Cardiac muscle cell (in vitro differentiated cells and primary cell): ENCODE measurements at regions not wholly inside any gene's neighbourhood (a gene's known extent, or its start where the extent isn't known, plus 50 kb on each side); places are given as distances from the start of the nearest gene placed in this dataset.

Source experiments
- DNase-seq, 2 donors: peaks; one replicate each; pipeline versions ENCODE4 v3.0.0 to v3.0.0-alpha.2; 2010 to 2017; ENCODE audit warnings: low read depth in 1 of 2, low spot score in 1 of 2
- H3K27ac ChIP-seq: fragments of 200-600 bp; sonication (generic); 2 replicates; pipeline ENCODE4 v1.5.1; 2016
- H3K27me3 ChIP-seq: fragments of 200-600 bp; sonication (generic); 2 replicates; pipeline ENCODE4 v1.6.0; 2016; ENCODE audit warnings: control low read depth
- H3K36me3 ChIP-seq: fragments of 200-600 bp; sonication (generic); 2 replicates; pipeline ENCODE4 v1.5.1; 2016; ENCODE audit warnings: control low read depth
- H3K4me1 ChIP-seq: fragments of 200-600 bp; sonication (generic); 2 replicates; pipeline ENCODE4 v1.8.1; 2017; ENCODE audit warnings: low read depth, mild to moderate bottlenecking, mixed run types
- H3K4me3 ChIP-seq: fragments of 200-600 bp; sonication (generic); 2 replicates; pipeline ENCODE4 v1.5.1; 2016; ENCODE audit warnings: mild to moderate bottlenecking
- H3K9me3 ChIP-seq: fragments of 200-600 bp; sonication (generic); 2 replicates; pipeline ENCODE4 v1.5.1; 2017; ENCODE audit warnings: low read depth, mild to moderate bottlenecking, control low read depth
- CTCF ChIP-seq: IDR thresholded peaks from 2 replicates; pipeline ENCODE4 v1.5.1; 2012; ENCODE audit warnings: low read depth, mild to moderate bottlenecking, low read length

- Histone ChIP-seq H3K4me3 (no peak overlapping the region), H3K27me3 (no peaks in the 10 kb centered on the region), H3K4me1 (no peaks in the 10 kb centered on the region), H3K9me3 (no peaks in the 10 kb centered on the region), H3K27ac (no peak overlapping the region), H3K36me3 (no peaks in the 10 kb centered on the region)
- DNase-seq = peak in 1 of 2 donors; percentile 30
- TF ChIP-seq CTCF = no peak
Observed at GRCh38 chr1:191579019-191579418, 579.2 kb upstream of the RGS18 start.

DNA sequence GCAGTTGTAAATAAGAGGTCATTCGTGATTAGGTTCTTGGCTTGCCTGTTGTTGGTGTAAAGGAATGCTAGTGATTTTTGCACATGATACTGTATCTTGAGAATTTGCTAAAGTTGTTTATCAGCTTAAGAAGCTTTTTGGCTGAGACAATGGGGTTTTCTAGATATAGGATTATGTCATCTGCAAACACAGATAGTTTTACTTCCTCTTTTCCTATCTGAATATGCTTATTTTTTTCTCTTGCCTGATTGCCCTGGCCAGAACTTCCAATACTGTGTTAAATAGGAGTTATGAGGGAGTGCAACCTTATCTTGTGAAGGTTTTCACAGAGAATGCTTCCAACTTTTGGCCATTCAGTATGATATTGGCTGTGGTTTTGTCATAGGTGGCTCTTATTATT, 576.1 kb upstream of the RGS18 start:
- Histone ChIP-seq H3K4me3 (no peak overlapping the region), H3K9me3 (no peaks in the 10 kb centered on the region), H3K27me3 (no peaks in the 10 kb centered on the region), H3K4me1 (no peaks in the 10 kb centered on the region), H3K27ac (no peak overlapping the region), H3K36me3 (no peaks in the 10 kb centered on the region)
- TF ChIP-seq CTCF = no peak
- no peak for DNase-seq

- no peak for DNase-seq
- Histone ChIP-seq H3K4me1 (no peaks in the 10 kb centered on the region), H3K36me3 (no peaks in the 10 kb centered on the region), H3K9me3 (no peaks in the 10 kb centered on the region), H3K27me3 (no peaks in the 10 kb centered on the region), H3K27ac (no peak overlapping the region), H3K4me3 (no peak overlapping the region)
- TF ChIP-seq CTCF = no peak
Observed at GRCh38 chr1:191585095-191585494, 573.2 kb upstream of the RGS18 start.

DNA sequence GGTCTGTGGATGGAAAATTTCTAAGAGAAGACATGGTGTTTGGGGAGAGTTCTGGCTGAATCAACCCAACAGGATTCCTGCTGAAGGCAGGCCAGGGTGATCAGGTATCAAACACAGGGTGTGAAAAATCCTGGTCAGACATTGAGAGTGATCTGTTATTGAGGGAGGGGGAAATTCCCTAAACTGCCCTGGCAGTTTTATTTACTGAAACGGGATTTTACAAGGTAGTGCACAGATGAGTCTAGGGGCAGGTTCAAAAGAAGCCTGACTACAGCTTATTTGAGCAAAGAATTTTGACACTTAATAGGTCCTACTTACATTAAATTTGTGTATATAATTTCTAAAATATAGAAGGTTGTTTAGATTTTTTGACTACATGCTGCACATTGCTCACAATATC, 569.4 kb upstream of the RGS18 start:
- H3K4me3 ChIP-seq = no peak overlapping the region
- no peaks in the 10 kb centered on the region for H3K4me1 ChIP-seq
- H3K36me3 ChIP-seq = no peaks in the 10 kb centered on the region
- H3K27ac ChIP-seq = no peak overlapping the region
- no peaks in the 10 kb centered on the region for H3K9me3 ChIP-seq
- DNase-seq = no peak
- TF ChIP-seq CTCF = no peak
- H3K27me3 ChIP-seq = no peaks in the 10 kb centered on the region

DNA sequence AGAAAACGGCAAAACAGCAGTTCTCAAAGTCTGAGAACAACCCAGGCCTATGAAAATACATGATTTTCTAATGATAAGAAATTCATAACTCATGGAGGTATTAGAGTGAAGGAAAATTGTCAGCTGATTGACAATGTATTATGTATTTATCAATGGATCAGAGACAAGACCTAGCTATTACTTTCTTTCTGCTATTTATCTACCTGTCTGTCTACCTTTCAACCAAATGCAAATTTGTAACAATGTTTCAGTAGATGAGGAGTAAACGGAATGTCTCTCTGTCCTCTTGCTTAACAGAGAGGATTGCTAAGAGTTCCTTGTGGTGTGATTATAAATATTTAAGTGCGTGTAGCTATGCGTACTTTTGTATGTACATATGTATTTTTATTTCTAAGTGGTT, 568.7 kb upstream of the RGS18 start:
- Histone ChIP-seq H3K36me3 (no peaks in the 10 kb centered on the region), H3K4me3 (no peak overlapping the region), H3K9me3 (no peaks in the 10 kb centered on the region), H3K4me1 (no peaks in the 10 kb centered on the region), H3K27ac (no peak overlapping the region), H3K27me3 (no peaks in the 10 kb centered on the region)
- TF ChIP-seq CTCF = no peak
- no peak for DNase-seq

- no peak for TF ChIP-seq CTCF
Observed at GRCh38 chr1:191590578-191590977, 567.7 kb upstream of the RGS18 start.

More at GRCh38 chr1:191590578-191590977, 567.7 kb upstream of the RGS18 start:
- Histone ChIP-seq H3K27ac (no peak overlapping the region), H3K27me3 (no peaks in the 10 kb centered on the region), H3K4me3 (no peak overlapping the region), H3K9me3 (no peaks in the 10 kb centered on the region), H3K36me3 (no peaks in the 10 kb centered on the region), H3K4me1 (no peaks in the 10 kb centered on the region)
- no peak for DNase-seq
